COR-L47 (cell line): ENCODE measurements at regions not wholly inside any gene's neighbourhood (a gene's known extent, or its start where the extent isn't known, plus 50 kb on each side); places are given as distances from the start of the nearest gene placed in this dataset.
"Not testable (repeated sequence)": the region's sequence is repeated elsewhere in the genome, so short reads cannot be mapped to it uniquely, and the experiment has no call there.

ENCODE experiments used
- DNase-seq: peaks from one replicate; lab custom pipeline; 2025; lab: John Stamatoyannopoulos, UW

DNA sequence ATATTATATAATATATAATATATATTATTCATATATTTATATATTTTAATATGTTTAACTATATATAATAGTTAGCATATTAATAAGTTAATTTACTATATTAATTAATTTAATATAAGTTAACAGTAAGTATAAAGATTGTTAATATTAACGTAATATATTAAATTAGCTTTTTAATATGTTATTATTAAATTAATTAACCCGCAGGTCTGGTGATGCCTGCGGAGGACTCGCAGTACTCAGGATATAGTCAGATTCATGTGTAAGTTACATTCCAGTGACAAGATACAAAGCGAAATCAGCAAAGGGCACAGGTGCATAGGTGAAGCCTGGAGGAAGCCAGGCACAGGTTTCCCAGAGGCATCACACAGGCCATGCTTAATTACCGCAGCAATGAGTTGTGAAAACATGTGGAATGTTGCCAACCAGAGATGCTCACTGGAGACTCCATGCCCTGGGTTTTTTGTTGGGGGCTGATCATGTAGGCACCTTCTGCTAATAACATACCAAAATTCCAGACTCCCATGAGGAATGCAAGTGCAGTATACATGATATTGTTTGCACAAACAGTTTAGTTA, 130.4 kb upstream of the MPHOSPH6 start:
- DNase-seq: no peak

DNA sequence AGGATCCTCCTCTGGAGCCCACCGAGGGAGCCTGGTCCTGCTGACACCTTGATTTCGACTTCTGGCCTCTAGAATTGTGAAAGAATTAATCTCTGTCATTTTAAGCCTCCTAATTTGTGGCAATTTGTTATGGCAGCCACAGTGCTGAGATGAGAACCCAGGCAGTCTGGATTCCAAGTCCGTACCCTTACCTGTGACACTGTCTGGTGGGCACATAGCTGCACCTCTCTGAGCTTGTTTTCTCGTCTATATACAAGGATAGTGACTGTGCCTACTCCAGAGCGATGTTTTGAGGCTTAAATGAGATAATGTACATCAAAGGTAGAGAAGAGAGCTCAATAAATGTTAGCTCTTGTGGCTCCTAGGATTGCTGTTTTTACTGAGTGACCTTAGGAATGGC, 128.4 kb upstream of the MPHOSPH6 start:
- DNase-seq: no peak

DNA sequence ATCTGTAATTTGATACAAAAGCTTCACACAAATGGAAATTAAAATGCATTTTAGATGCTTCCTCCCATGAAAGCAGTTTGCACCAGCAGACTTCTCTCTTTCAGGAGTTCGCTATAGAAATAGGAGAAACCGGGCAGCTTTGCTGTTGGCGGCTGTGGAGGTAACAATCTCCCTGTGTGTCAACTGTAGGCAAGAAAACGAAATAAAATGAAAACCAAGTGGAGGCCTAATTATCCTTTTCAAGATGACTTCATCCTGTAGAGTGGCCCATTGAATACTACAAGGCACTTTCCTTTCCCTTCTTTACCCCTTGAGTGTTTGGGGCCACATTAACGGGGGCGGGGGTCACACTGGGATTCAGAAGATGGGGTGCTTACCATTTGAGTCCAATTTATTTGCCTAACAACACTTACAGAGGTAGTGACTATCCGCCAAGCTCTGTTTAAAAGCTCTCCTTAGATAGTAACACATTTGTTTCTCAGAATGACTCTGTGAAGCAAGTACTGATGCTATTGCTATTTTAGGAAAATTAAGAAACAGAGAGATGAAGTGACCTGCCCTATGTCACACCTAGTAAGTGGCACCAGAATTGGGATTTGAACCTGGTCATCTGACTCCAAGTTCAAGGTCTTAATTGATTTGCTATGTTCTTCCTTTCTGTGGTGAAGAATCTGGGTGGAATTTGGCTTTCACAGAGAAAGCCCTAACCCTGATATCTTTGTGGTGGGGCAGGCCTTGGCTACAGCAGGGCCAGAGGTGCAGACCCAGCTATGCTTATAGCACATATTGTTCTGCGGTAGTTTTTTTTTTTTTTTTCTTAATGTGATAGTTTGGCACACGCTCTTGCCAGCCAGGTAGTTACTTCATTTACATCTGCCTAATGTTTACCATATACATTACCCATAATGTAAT, 125.5 kb upstream of the MPHOSPH6 start:
- DNase-seq: no peak

DNA sequence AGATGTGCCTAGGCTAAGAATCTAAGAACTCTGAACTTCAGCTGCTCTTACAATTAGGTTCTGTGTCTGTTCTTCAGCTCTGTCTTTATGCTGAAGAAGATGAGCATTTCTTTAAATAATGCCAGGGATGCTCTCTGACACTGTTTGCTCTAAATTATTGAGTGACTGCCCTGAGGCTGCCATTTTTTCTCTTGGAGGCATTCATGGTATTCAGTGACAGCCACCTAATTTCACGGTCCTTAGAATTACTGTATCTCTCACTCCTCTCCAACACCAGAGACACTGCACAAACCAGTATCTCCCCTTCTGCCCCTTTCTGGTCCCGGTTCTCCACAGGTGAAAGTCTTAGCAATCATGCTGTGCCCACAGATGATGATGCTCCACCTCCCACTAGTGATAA, 123.6 kb upstream of the MPHOSPH6 start:
- no peak for DNase-seq

DNA sequence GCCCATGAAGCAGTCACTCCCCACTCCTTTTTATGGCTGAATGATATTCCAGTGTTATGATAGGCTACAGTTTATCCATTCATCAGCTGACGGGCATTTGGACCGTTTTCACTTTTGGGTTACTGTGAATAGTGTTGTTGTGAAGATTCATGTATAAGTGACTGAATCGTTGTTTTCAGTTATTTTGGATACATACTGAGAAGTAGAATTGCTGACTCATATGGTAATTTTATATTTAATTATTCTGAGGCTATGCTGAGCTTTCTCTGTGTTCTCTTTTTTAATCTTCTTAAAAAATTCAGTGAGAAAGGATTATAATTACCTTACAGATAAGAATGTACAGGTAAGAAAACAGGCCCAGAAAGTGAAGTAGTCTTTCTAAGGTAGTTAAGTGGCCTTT, 117.9 kb upstream of the MPHOSPH6 start:
- DNase-seq: no peak

DNA sequence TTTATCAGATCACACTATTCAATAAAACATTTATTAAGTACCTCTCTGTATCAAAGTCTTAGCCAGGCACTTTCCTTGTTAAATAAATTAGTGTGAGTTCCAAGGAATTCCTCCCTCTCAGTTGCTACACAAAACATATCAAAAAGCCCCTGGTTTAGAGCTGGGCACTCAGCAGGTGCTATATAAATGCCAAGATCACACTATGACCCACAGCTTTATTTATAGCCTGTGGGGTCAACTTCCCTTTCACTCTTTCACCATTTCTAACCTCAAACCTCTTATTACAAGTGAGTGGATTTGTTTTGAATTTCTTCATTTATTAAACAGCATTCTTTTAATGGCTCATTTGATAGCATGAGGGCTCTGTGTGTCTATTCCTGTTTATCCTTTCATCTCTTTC, 112.6 kb upstream of the MPHOSPH6 start:
- DNase-seq: no peak

DNA sequence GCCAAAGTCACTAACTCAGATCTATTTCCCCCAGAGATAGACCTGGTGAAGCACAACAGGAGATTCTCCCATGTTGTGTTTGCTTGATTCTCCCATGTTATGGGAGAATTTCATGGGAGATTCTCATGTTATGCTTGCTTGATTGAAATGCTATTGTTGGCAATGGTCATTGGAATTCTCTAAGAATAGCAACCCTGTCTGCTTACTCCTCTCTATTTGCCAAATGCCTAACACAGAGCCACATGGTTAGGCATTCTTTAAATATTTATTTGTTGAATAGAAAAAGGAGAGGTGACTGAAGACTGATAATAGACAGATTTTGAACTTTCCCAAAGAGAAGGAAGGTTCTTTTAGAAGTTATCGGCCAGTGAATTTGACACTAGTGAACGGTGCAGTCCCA, 111.5 kb upstream of the MPHOSPH6 start:
- no peak for DNase-seq

DNA sequence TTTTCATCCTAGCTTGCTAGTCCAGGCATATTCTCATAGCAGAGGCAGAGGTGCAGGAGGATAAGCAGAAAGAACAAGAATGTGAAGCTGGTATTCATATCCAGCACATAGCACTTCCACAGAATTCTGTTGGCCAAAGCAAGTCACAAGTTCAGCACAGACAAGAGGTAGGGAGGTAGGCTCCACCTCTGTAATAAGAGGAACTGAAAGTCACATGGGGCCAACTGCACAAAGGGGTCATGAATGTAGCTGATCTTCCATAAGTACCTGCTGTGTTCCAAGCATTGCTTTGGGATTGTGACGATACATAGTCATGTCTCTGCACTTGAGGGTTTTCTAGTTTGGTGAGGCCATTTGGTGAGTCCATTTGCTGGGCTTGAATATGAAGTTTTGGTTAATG, 110.8 kb upstream of the MPHOSPH6 start:
- DNase-seq: no peak

DNA sequence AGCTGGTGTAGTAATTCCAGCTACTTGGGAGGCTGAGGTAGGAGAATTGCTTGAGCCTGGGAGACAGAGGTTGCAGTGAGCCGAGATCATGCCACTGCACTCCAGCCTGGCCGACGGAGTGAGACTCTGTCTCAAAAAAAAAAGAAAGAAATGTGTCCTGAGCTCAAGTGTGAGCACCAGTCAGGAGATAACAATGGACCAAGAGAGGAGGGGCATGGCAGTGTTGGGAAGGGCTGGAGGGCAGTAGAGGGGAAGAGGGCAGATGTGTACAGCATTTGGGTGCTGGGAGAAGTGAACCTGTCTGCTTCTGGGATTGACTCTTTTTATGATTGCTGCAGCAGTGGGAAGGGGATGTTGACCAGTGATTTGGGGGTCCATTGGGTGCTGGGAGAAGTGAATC, 105.3 kb upstream of the MPHOSPH6 start:
- DNase-seq: not testable (repeated sequence)

DNA sequence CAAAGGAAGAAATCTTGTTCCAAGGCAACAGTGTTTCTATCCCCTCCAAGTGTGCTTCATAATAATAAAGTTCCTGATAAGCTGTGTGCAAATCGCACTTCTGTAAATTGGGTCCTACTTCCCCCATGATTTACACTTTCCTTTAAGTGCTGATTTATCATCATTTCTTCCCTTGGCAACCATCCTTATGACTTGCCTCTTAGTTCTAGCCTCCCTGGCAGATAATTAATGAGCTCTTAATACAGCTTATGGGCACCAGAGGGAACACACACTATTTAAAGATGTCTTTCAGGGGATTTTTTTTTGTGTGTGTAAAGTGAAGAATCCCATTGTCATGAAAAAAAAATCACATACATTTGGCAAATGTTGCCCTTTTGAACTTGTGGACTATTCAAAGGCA, 101.6 kb upstream of the MPHOSPH6 start:
- DNase-seq: no peak

DNA sequence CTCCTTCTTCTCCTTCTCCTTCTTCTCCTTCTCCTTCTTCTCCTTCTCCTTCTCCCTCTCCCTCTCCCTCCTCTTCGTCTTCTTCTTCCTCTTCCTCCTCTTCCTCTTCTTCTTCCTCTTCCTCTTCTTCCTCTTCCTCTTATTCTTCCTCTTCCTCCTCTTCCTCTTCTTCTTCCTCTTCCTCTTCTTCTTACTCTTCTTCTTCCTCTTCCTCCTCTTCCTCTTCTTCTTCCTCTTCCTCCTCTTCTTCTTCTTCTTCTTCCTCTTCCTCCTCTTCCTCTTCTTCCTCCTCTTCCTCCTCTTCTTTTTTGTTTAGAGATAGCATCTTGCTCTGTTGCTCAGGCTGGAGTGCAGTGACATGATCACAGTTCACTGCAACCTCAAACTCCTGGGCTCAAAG, 97.7 kb upstream of the MPHOSPH6 start:
- not testable (repeated sequence) for DNase-seq

DNA sequence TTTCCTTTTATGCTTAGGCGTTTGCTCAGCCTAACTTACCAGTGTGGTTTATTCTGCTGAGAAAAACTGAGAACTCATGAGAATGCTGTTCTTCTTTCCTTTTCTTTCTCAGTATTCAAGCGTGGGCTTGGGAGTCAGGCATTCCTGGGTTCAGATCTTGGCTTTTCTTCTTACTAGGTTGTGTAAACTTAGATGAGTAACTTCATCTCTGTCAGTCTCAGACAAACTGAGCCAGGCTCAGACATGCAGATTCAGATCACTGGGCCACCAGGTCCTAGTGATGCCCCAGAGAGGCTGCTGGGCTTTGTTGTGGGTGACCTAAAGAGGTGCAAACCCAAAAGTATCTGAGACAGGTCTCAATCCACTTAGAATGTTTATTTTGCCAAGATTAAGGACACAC, 95.8 kb upstream of the MPHOSPH6 start:
- DNase-seq: no peak

DNA sequence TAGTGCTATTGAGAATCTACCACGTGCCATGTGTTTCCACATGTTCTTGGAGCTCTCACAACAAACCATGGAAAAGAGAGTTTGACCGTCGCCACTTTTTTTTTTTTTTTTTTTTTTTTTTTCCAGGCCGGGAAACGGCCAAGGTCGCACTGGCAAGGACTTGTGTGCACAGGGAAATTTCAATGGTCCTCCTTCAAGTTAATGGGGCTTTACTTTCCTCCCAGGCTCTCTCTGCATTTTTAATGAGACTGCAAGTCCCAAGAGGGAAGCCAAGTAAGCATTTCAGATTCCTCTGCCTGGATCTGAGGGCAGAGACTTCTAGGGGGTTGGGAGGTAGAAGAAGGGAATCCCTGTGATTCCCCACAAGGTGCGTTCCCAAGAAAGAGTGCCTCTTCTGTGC, 94.7 kb upstream of the MPHOSPH6 start:
- no peak for DNase-seq

DNA sequence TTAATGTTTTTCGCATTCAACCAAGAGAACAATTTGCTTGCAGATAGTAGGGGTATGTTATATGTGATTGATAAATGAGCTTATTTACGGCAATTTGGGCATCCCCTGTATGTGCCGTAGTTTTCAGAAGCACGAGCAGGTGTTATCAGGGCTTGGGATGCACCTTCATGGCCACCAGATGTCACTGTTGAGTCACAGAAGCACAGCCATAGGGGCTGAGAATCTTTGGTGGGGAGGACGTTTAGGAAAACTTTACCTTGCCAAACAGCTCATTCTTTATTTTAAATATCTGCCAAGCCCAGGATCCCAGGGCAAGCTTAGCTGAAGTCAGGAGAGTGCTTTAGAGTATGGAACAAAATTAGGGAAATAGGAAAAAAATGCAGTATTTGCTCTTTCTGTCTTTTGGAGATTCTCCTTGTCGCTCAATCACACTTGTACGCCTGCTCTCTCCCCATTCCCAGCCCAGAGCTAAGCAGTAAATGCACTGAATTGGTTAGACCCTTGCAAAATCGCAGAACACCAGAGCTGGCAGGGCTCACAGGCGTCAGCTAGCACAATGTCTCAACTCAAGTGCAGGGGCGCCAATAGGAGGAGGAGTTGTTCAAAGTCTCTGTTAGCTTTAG, 93.6 kb upstream of the MPHOSPH6 start:
- DNase-seq: peak; percentile 11

DNA sequence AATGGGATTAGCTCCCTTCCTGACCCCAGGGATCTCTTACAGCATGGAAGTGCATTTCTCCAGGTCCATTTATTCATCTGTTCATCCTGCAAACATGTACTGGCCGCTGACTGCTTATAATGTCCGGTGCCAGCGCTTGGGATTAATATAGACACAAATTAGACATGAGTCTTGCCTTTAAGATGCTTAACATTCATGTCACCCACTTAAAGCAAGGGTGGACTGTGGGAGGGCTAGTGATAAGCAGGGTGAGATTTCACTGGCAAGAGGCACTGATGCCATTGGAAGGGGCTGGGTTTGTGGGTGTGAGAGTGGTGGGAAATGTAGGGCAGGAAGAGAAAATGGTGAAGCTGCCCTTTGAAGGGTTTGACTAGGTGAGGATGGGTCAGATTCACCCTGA, 92.2 kb upstream of the MPHOSPH6 start:
- no peak for DNase-seq

DNA sequence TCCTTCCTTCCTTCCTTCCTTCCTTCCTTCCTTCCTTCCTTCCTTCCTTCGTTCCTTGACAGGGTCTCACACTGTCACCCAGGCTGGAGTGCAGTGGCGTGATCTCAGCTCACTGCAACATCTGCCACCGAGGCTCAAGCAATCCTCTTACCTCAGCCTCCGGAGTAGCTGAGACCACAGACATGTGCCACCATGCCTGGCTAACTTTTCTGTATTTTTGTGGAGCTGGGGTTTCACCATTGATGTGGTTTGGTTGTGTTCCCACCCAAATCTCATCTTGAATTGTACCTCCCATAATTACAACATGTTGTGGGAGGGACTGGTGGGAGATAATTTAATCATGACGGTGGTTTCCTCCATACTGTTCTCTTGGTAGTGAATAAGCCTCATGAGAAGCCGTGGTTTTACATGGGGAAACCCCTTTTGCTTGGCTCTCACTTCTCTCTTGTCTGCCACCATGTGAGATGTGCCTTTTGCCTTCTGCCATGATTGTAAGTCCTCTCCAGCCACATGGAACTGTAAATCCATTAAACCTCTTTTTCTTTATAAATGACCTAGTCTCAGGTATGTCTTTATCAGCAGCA, 90.3 kb upstream of the MPHOSPH6 start:
- DNase-seq: no peak

DNA sequence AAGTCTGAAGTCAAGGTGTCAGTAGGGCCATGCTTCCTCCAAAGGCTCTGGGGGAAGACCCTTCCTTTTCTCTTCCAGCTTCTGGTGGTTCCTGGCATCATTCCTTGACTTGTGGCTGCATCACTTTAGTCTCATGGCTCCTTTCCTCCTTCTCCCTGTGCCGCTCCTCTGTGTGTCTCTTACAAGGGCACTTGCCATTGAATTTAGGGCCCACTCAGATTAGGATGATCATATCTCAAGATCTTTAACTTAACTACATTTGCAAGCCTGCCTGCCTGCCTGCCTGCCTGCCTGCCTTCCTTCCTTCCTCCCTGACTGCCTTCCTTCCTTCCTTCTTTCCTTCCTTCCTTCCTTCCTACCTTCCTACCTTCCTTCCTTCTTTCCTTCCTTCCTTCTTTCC, 89.7 kb upstream of the MPHOSPH6 start:
- DNase-seq: no peak

DNA sequence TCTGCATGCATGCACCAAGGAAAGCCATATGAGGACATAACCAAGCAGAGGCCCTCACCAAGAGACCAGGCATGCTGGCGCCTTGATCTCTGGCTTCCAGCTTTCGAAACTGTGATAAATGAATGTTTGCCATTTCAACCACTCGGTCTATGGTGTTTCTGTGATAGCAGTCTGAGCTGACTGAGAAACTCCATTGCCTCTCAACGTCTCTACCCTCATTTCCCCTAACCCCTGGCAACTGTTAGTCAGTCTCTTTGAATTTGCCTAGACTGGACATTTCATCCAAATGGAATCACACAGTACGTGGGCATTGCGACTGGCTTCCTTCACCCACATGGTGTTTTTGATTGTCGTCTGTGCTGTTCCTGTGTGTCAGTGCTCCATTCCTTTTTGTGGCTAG, 88.0 kb upstream of the MPHOSPH6 start:
- no peak for DNase-seq

DNA sequence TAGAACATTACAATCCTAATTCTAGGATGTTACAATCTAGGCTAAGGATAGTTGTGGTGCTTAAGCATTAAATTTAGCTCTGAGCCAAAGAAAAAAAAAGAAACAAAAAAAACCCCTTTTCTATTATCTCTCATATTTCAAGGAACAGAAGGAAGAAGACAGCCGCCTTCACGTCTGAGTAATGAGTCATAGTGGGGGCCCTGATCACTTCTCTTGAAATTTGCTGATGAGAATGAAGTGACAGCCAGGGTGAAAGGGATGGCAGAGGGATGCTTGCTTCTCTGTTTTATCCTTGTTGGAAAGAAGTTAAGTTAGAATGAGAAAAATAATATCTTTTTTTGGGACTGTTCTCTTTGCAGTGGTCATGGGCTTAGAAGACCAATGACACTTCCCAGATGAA, 82.6 kb upstream of the MPHOSPH6 start:
- no peak for DNase-seq

DNA sequence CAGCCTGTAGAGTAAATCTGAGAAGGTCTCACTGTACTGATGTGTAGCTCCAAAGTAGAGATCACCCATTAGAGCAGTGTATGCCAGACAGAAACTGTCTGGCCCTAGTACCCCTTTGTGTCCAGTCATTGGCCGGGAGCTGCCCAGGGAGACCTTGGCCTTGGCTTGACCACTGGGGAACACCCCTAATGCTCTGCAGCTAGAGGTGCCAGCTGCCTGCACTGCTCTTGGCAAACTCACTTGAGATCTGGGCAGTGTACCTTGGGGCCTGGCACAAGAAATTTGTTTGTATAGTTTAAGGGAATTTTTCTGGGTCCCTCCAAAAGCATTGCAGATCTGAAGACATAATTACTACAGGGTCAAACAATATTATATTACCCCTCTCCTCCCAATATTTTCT, 78.7 kb upstream of the MPHOSPH6 start:
- DNase-seq: no peak

DNA sequence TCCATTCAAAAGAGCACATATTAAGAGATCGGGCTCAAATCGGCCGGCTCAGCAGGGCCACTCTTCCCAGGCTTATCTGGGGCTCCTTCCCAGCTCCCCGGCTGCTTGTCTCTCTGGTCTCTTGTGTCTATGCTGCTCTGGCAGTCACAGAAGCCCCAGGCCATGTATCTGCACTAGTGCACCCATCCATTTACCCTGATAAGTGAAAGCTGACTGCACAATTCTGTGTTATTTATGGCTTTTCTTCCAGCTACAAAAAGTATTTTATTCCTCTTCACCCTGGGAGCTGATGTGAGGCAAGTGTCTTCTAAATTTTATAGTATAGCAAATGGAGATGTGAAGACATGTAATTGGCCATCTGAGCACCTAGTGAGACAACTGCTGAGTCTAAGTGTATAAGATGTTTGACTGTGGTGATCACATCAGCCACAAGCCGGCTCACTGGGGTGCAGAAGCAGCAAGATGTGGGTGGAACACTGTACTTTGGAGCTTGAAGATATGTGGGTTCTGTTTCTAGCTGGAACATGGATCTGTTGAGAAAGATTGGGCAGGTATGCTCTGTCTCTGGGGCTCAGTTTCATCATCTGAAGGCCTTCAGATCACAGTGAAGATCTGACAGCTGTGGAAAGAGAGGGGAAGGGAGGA, 78.1 kb upstream of the MPHOSPH6 start:
- DNase-seq: no peak

DNA sequence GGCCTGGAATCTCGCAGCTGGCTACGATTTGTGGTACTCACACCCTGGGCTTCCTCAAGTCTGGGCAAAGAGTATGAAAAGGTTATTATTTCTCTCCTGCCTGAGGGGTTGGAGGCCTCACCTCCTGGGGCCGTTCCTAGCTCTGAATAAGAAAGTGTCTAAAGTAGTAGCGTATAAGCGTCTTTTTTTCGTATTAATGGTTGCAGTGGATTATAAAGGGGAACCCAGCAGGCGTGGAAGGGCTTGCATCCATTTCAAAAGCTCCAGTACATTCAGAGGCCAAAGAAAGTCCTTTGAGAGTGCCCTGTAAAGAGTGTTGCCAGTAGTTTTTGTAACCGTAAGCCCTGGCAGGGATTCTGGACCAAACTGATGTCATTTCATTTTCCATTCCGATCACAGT, 72.2 kb upstream of the MPHOSPH6 start:
- DNase-seq: no peak
